K562 (cell line): ENCODE measurements at regions not wholly inside any gene's neighbourhood (a gene's known extent, or its start where the extent isn't known, plus 50 kb on each side); places are given as distances from the start of the nearest gene placed in this dataset.

Experiments
- ATAC-seq: fragments of 200-7000 bp; cut with Tn5 transposase; 3 replicates; pipeline ENCODE4 v1.9.1; 2020; ENCODE audit warnings: moderate library complexity
- BruUV-seq: library from RNA; stranded (reverse); fragments of 400-500 nt; replicated peaks from 2 replicates; lab custom pipeline; 2021; lab: Mats Ljungman, UMichigan
- CTCF ChIA-PET: fragments of 300-600 bp; formaldehyde crosslinking; extraction: SDS; loops from one replicate; lab custom pipeline; 2021; ENCODE audit warnings: low intra/inter-chr PET ratio; lab: Yijun Ruan, JAX
- POLR2A ChIA-PET: fragments of 300-600, 350-650 bp; sonication (Branson Sonifier 250); formaldehyde crosslinking; extraction: SDS; loops from one replicate; lab custom pipeline; 2021; ENCODE audit warnings: antibody characterized with exemption, inconsistent platforms; lab: Yijun Ruan, JAX
- DNase-seq, 4 experiments: peaks; one replicate each; pipeline versions ENCODE4 v3.0.0 to v3.0.0-alpha.2; 2011 to 2018; ENCODE audit warnings: low spot score in 3 of 4, mixed read lengths in 3 of 4; ENCODE audit errors: extremely low read depth in 1 of 4
- FAIRE-seq: peaks from 2 replicates; lab custom pipeline; 2011; peaks lifted over from hg19 to GRCh38; lab: Jason Lieb, UNC
- H2AFZ ChIP-seq: 2 replicates; pipeline ENCODE4 v1.6.0; 2011; ENCODE audit warnings: low read depth, low read length, control low read depth, inconsistent platforms
- H3K27ac ChIP-seq: fragments of 200-600 bp; 3 replicates; pipeline ENCODE4 v1.8.0; 2011; ENCODE audit warnings: low read depth, mild to moderate bottlenecking, control low read depth, inconsistent platforms, low read length, moderate library complexity, mixed read lengths; ENCODE audit errors: extremely low read depth
- H3K27me3 ChIP-seq, 2 experiments: fragments of 300-600 bp in 1 of 2; 2 replicates in 1 of 2; 3 replicates in 1 of 2; pipeline versions ENCODE4 v1.6.0 to v1.8.0; 2011; ENCODE audit warnings: inconsistent platforms in 2 of 2, low read length in 2 of 2, mild to moderate bottlenecking in 1 of 2, mixed read lengths in 1 of 2, moderate library complexity in 1 of 2; ENCODE audit not compliant: control insufficient read depth in 2 of 2, insufficient read depth in 2 of 2
- H3K36me3 ChIP-seq: fragments of 300-600 bp; 3 replicates; pipeline ENCODE4 v1.8.0; 2011; ENCODE audit warnings: mild to moderate bottlenecking, low read length, inconsistent platforms; ENCODE audit not compliant: control insufficient read depth, insufficient read depth
- H3K4me1 ChIP-seq, 2 experiments: fragments of 200-600 bp in 1 of 2; replicated peaks in 1 of 2; 2 replicates in 1 of 2; 3 replicates in 1 of 2; pipeline versions ENCODE4 v1.5.1 to v1.8.0; 2011; ENCODE audit warnings: inconsistent platforms in 2 of 2, low read length in 2 of 2, mild to moderate bottlenecking in 1 of 2, mixed read lengths in 1 of 2, moderate library complexity in 1 of 2; ENCODE audit not compliant: control insufficient read depth in 2 of 2, insufficient read depth in 2 of 2
- H3K4me2 ChIP-seq: 2 replicates; pipeline ENCODE4 v1.6.1; 2011; ENCODE audit warnings: low read length, control low read depth, inconsistent platforms, mixed read lengths; ENCODE audit not compliant: insufficient read depth
- H3K4me3 ChIP-seq: fragments of 200-600 bp; sonication (generic), shearing (Covaris generic); 2 replicates; pipeline ENCODE4 v1.5.1; 2016; ENCODE audit warnings: control low read depth, inconsistent platforms
- H3K79me2 ChIP-seq: fragments of 200-600 bp; 3 replicates; pipeline ENCODE4 v1.8.0; 2011; ENCODE audit warnings: low read length, inconsistent platforms; ENCODE audit not compliant: control insufficient read depth, insufficient read depth
- H3K9ac ChIP-seq, 2 experiments: 2 replicates each; pipeline versions ENCODE4 v1.6.0 to v1.6.1; 2011; ENCODE audit warnings: low read depth in 2 of 2, low read length in 2 of 2, control low read depth in 1 of 2, inconsistent platforms in 1 of 2, mild to moderate bottlenecking in 1 of 2, mixed read lengths in 1 of 2; ENCODE audit not compliant: insufficient read depth in 1 of 2
- H3K9me1 ChIP-seq: one replicate; pipeline ENCODE4 v1.6.0; 2011; ENCODE audit warnings: inconsistent platforms, mild to moderate bottlenecking, low read length, moderate library complexity; ENCODE audit not compliant: control insufficient read depth, insufficient read depth
- H3K9me3 ChIP-seq: replicated peaks from 2 replicates; pipeline ENCODE4 v1.5.1; 2011; ENCODE audit warnings: low read depth, low read length, inconsistent platforms; ENCODE audit not compliant: control insufficient read depth, insufficient read depth
- H4K20me1 ChIP-seq: replicated peaks from 2 replicates; pipeline ENCODE4 v1.6.1; 2011; ENCODE audit warnings: low read length, inconsistent platforms, mixed read lengths; ENCODE audit not compliant: control insufficient read depth, insufficient read depth
- AFF1 ChIP-seq, 2 experiments: fragments of 450-650 bp; IDR thresholded peaks; 2 replicates each; pipeline ENCODE4 v1.6.1; 2018; ENCODE audit warnings: mild to moderate bottlenecking in 2 of 2, low read depth in 1 of 2; ENCODE audit not compliant: partially characterized antibody in 2 of 2
- ARID1B ChIP-seq: fragments of 450-650 bp; IDR thresholded peaks from 2 replicates; pipeline ENCODE4 v1.6.1; 2016; ENCODE audit warnings: antibody characterized with exemption, mild to moderate bottlenecking, inconsistent platforms
- ARID3A ChIP-seq: IDR thresholded peaks from 2 replicates; pipeline ENCODE4 v1.6.1; 2012; ENCODE audit warnings: low read depth, low read length, improper control_type of control experiment, borderline replicate concordance
- DPF2 ChIP-seq: fragments of 450-650 bp; IDR thresholded peaks from 2 replicates; pipeline ENCODE4 v1.6.1; 2016
- FOSL1 ChIP-seq: fragments of 200-800 bp; sonication (Bioruptor generic); conservative IDR thresholded peaks from 2 replicates; pipeline ENCODE4 v1.6.1; 2016; ENCODE audit warnings: missing genetic modification characterization, missing compliant biosample characterization
- GATA2 ChIP-seq: sonication (generic); formaldehyde crosslinking; IDR thresholded peaks from 2 replicates; pipeline ENCODE4 v1.4.0; 2020; ENCODE audit warnings: mild to moderate bottlenecking, missing genetic modification reagents
- KLF16 ChIP-seq: IDR thresholded peaks from 2 replicates; pipeline ENCODE4 v1.6.1; 2016; ENCODE audit warnings: antibody characterized with exemption
- MEIS2 ChIP-seq: fragments of 450-650 bp; IDR thresholded peaks from 2 replicates; pipeline ENCODE4 v1.6.1; 2014; ENCODE audit warnings: mild to moderate bottlenecking; ENCODE audit not compliant: partially characterized antibody
- NFIC ChIP-seq: fragments of 450-650 bp; IDR thresholded peaks from 2 replicates; pipeline ENCODE4 v1.6.1; 2017; ENCODE audit warnings: mild to moderate bottlenecking, inconsistent platforms
- PML ChIP-seq: IDR thresholded peaks from 2 replicates; pipeline ENCODE4 v1.6.1; 2012; ENCODE audit warnings: low read length, inconsistent platforms
- SAFB ChIP-seq: fragments of 200-400 bp; formaldehyde crosslinking; IDR thresholded peaks from 2 replicates; pipeline ENCODE4 v1.6.1; 2017; ENCODE audit warnings: low read depth, low read length, borderline replicate concordance
- SMARCA4 ChIP-seq: fragments of 450-650 bp; IDR thresholded peaks from 2 replicates; pipeline ENCODE4 v1.6.1; 2016
- SMARCC2 ChIP-seq: fragments of 450-650 bp; IDR thresholded peaks from 2 replicates; pipeline ENCODE4 v1.6.1; 2017; ENCODE audit warnings: antibody characterized with exemption, moderate library complexity, mild to moderate bottlenecking, low read depth
- ZBTB34 ChIP-seq: fragments of 250-450 bp; sonication (Bioruptor Pico); IDR thresholded peaks from 2 replicates; pipeline ENCODE4 v1.8.0; 2021; ENCODE audit warnings: mild to moderate bottlenecking, moderate library complexity
- ZNF764 ChIP-seq: fragments of 250-450 bp; sonication (Bioruptor Pico); IDR thresholded peaks from 2 replicates; pipeline ENCODE4 v1.4.0; 2020; ENCODE audit warnings: low read depth, mild to moderate bottlenecking, moderate library complexity
- WGBS: fragments of 100-300 bp; shearing (Covaris generic); methylation state at CpG from one replicate; pipeline ENCODE4 v1.1.6; 2016; ENCODE audit warnings: low coverage, mixed read lengths; ENCODE audit not compliant: insufficient coverage; ENCODE audit errors: missing lambda C conversion rate; 5-methylcytosine and 5-hydroxymethylcytosine counted together
- in situ Hi-C: fragments of 300-500 bp; cut with MboI; formaldehyde crosslinking; loops from 4 replicates; pipeline ENCODE4 v1.15.0; 2018; ENCODE audit warnings: inconsistent platforms, mixed read lengths
- intact Hi-C: fragments of 100-400 bp; cut with micrococcal nuclease; formaldehyde crosslinking; loops from 2 replicates; pipeline ENCODE4 v1.14.2; 2022

- no TSS peak for BruUV-seq
- Histone ChIP-seq H2AFZ (peak overlapping the region; percentile 72; the same call in 1 of the 2 replicates), H3K36me3 (no peaks in the 10 kb centered on the region), H3K9me1 (no peaks in the 10 kb centered on the region), H3K4me3 (no peak overlapping the region), H3K9me3 (no peaks in the 10 kb centered on the region), H3K9ac (0 out of 4 replicates have a peak overlapping the region, but pooled peaks of 1 of the 2 experiments have one; percentile 52), H4K20me1 (no peaks in the 10 kb centered on the region), H3K4me2 (peak overlapping the region; percentile 14; the same call in 1 of the 2 replicates), H3K27me3 (peaks cover 2 to 5% of the 10 kb centered on the region in 2 experiments; a peak in 3 of 5 replicates), H3K27ac (peak overlapping the region; percentile 41; the same call in 2 of the 3 replicates), H3K4me1 (peaks cover 0 to 22% of the 10 kb centered on the region in 2 experiments; a peak in 2 of 5 replicates), H3K79me2 (no peaks in the 10 kb centered on the region)
- CTCF ChIA-PET, result no interaction called here
- POLR2A ChIA-PET, result no interaction called here
- intact Hi-C loops, result no loop called here
- WGBS, result 0% methylated on average over 2 of the region's 2 CpGs
- in situ Hi-C loops, result no loop called here
- DNase-seq (peak; percentile 55 to 82 (median 70)), FAIRE-seq (peak; percentile 67), ATAC-seq (peak; percentile 94)
- peak; percentile 78 for TF ChIP-seq NFIC
- no peak for TF ChIP-seq ZBTB34 (CRISPR knock-in tag)
- TF ChIP-seq KLF16, result peak; percentile 77; the same call in 1 of the 2 replicates
- TF ChIP-seq AFF1 (IDR thresholded peaks at IDR 0.05; ENCODE audit: low read depth in 1 of 2, partially characterized antibody in 2 of 2), result no peak
- TF ChIP-seq GATA2, result peak; percentile 57; the same call in 1 of the 2 replicates
- TF ChIP-seq ARID3A, result 0 out of 2 replicates have a peak, but pooled peaks have one; percentile 30
- TF ChIP-seq DPF2, result peak; percentile 85
- no peak for TF ChIP-seq MEIS2
- TF ChIP-seq SMARCA4, result peak; percentile 74
- TF ChIP-seq SAFB, result no peak
- TF ChIP-seq ZNF764 (CRISPR knock-in tag), result no peak
- peak; percentile 92 for TF ChIP-seq ARID1B
- TF ChIP-seq FOSL1 (tag), result peak; percentile 40
- peak; percentile 90 for TF ChIP-seq PML
- 0 out of 2 replicates have a peak, but pooled peaks have one; percentile 48 for TF ChIP-seq SMARCC2
These were observed 98.1 kb upstream of the OTUD4 start for GRCh38 chr4:145278341-145279121.
